ENCODE measurements at regions not wholly inside any gene's neighbourhood (a gene's known extent, or its start where the extent isn't known, plus 50 kb on each side); places are given as distances from the start of the nearest gene placed in this dataset.
"Not testable (repeated sequence)": the region's sequence is repeated elsewhere in the genome, so short reads cannot be mapped to it uniquely, and the experiment has no call there.

DNA sequence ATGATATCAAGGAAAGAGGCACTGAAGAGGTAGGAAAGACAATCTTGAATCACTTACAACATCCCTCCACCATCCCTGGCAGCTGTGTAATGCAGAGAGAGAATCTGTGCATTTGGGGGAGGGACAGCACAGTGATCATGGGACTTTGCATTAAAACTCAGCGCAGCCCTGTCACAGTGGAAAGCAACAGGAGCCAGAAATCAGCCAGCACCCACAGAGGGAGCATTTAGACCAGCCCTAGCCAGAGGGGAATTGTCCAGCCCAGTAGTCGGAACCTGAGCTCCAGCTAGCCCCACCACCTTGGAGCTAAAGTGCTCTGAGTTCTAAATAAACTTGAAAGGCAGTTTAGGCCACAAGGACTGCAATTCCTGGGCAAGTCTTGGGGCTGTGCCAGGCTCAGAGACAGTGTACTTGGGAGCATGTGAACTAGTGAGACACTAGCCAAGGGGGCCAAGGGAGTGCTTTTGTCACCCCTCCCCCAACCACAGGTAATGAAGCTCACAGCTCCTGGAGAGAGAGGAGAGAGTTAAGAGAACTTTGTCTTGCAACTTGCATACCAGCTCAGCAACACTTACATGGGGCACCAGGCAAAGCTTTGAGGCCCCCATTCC lies 83.9 kb upstream of the FAM241A start:
- DNase-seq = no peak

DNA sequence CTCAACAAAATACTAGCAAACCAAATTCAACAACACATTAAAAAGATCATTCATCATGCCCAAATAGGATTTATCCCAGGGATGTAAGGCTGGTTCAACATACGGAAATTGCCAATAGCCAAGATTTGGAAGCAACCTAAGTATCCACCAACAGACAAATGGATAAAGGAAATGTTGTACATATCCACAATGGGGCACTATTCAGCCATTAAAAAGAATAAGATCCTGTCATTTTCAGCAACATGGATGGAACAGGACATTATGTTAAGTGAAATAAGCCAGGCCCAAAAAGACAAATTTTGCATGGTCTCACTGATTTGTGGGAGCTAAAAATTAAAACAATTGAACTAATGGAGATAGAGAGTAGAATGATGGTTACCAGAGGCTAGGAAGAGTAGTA lies 82.0 kb upstream of the FAM241A start:
- DNase-seq = no peak

DNA sequence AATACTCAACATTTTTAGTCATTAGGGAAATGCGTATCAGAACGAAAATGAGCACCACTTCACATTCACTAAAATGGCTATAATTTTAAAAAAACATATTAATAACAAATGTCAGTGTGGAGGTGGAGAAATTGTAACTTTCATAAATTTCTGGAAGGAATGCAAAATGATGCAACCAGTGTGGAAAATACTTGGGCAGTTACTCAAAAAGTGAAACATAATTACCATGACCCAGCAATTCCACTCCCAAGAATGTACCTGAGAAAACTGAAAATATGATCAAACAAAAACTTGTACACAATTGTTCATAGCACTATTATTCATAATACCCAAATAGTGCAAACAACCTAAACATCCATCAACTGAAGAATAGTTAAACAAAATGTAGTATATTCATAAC lies 76.1 kb upstream of the FAM241A start:
- DNase-seq = no peak

DNA sequence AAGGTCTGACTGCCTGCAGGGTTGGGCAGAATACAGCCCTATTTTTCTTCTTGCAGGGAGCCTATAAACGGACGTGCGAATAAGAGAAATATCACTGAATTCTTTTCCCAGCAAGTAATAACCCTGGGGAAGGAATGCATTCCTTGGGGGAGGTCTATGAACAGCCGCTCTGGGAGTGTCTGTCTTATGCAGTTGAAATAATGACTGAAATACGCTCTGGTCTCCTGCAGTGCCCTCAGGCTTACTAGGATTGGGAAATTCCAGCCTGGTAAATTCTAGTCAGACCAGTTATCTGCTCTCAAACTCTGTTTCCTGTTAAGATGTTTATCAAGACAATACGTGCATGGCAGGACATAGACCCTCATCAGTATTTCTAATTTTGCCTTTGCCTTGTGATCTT lies 72.1 kb upstream of the FAM241A start:
- no peak for DNase-seq

DNA sequence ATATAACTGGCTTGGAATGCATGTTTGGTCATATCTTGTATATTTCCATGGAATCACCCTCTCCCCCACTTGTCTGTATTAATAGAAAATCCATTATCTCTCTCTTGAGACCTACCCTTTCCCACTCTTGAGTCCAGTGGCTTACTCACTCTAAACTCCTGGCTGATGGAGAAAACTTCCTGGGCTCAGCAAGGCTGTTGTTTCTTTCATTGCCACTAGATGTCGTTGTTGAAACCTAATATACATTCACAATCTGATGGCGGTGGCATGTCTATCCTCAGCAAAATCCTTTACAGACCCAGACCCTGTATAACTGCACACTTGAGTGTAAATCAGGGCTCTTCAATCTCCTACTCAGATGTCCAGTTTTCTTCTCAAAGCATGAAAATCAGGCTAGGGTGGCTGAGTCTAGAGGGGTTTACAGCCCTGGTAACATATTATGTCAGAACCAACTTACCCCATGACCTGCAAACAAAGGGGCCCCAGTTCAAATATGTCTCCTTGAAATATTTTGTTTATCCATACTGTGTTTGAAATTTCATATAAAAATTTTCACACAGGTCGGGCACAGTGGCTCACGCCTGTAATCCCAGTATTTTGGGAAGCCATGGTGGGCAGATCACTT lies 70.0 kb upstream of the FAM241A start:
- DNase-seq = no peak

DNA sequence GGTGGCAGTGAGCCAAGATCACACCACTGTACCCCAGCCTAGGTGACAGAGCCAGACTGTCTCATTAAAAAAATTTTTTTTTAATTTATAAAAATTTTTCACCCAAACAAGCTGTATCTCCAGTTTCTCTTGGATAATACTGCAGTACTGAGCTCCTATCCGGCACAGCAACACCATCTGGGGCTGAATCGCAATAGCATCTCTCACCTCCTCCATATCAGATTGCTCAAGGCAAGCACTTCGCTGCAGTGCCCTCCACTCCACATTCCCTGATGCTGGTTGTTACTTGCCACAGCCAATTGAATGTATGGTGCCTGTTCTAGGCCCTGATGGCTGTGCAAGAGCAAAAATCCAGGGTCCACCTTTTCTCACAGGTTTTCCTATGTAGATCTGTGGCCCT lies 69.3 kb upstream of the FAM241A start:
- DNase-seq = no peak

DNA sequence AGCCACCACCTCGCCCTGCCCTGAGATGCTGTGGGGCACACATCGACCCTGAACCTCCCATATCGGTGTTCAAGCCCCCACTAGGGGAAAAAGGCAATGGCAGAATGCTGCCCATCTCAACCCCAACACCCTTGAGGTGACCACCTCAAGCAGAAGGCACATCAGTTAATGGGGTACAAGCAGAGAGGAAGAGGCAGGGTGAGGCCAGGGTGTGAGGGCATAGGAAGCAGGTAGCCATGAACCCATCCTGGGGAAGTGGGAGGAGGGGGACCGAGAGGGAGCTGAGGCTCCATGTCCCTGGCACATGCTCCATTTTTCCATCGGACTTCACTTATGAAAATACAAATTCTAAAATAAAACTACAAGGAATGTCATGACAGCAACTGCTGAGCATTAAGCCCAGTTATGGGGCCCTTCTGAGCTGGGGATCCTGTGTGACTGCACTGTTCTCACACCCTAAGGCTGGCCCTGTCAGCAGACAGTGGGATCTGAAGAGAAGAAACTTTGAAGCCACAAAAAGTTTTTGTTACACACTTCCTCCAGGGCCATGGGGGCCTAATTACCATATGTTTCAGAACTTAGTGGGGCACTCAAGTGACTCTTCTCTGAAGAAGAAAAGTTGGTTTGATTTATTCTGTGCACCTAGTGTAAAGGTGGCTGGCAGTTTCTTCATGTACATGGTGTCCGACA lies 68.2 kb upstream of the FAM241A start:
- no peak for DNase-seq

DNA sequence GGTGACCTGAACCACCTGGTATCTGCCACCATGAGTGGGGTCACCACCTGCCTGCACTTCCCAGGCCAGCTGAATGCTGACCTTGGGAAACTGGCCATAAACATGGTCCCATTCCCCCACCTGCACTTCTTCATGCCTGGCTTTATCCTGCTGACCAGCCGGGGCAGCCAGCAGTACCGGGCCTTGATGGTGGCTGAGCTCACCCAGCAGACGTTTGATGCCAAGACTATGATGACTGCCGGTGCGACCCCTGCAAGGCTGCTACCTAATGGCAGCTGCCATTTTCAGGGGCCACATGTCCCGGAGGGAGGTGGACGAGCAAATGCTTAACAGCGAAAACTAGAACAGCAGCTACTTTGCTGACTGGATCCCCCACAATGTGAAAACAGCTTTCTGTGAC lies 67.5 kb upstream of the FAM241A start:
- DNase-seq = no peak

DNA sequence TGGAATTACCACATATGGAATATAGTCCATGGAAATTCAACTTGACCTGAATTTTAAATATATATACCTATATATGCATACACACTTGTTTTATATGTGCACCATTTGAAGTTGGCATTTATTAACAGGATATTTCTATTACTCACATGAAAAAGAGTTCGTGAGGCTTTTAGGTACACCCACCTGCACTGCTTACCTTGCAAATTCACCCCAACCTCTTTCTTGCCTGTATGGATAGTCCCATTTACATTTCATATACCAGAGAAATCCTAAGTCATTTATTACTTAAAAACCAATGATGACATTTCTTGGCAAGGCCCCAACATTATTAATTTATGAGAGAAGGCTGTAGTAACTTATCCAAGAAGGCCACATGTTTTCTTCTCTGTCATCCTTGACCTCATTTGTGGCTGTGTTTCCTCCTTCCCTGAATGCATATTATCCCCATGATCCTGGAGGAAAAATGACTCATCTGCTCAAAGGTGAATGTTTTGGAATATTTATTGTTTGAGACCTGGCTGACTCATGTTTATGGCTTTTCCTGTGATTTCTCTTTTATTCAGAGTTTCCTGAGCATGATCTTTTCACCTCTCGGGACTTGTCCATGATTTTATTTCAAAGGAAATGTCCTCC lies 62.2 kb upstream of the FAM241A start:
- no peak for DNase-seq

DNA sequence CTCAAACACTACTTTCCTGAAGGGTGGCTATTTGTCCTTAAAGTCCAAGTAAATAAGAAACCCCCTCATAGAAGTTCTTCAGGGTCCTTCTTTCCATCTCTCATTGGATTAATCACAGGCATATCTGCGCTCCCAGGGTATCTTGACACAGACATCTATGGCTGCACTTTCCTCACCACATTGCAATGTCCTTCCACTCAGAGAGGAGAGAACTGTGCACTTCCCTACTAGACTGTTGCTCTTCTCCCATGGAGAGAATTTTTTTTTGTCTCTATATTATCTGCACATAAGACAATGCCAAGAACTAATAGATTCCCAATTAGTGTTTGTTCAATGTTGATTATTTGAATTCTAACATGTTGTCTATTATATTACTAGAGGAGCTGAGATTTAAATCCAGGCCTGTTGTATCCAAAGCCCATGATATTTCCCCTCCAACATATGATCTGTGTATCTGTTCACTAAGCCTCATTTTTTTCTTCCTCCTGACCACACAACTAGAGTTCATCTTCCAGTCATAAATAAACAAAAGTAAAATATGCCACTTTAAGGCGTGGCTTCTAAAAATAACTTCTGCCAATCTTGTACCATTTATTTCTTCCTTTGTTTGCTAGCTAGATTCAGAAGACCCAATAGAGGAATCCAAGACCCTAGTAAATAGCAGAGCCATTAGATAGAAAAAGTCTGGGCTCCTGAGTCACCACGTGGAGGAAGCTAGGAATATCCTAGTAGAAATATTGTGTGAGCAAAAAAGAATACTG lies 61.5 kb upstream of the FAM241A start:
- no peak for DNase-seq

DNA sequence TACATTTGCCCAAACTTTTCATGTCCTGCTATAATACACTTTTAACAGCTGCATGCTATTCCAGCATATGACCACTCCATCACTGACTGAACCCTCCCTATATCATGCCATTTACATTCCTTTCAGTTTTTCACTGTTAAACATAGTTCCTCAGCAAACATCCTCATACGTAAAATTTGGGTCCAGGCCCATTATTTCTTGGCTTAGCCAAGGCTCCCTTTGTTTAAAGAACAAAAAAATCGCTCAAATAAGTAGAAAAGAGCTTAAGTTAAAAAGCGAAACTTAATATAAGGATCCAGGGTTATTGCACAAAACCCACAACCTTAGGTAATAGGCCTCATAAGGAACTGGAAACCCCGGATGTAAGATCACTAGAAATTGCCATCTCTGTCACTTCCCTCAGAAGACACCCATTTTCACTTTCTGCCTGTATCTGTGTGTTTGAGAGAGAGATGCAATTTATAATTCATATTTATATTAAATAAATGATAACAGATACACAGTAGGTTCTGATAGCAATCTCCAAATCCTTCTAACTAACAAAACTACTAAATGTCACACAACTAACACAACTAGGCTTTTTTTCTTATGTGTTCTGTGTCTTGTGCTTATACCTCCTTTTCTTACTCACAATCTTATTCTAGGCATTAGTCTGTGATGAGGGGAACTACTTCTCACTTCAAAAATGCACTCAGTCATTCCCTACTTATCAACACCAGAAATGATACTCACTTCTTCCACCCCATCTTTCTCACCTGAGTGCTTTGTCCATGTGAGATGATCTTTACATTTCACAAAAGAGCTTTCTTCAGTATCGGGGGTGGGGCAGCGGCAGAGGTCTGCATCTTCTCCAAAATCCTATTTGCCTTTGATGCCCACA lies 59.9 kb upstream of the FAM241A start:
- DNase-seq = no peak

DNA sequence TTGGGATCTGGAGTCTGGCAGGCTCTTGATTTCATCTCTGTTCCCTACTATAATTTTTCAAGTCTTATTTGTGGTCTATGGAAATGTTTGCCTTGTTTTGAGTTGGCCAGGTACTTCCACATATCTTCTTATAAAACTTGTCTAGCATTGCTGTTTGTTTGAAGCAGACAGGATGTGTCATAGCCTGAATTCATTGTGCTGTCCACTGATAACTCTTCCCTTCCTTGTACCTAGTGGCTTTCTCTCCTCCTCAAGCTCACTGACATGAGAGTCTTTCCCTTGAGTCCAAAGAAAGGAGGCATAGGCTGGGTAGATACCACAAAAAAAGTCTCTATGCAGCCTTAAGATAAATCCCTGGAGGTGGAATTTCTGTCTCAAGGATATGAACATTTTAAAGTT lies 59.2 kb upstream of the FAM241A start:
- DNase-seq = no peak

DNA sequence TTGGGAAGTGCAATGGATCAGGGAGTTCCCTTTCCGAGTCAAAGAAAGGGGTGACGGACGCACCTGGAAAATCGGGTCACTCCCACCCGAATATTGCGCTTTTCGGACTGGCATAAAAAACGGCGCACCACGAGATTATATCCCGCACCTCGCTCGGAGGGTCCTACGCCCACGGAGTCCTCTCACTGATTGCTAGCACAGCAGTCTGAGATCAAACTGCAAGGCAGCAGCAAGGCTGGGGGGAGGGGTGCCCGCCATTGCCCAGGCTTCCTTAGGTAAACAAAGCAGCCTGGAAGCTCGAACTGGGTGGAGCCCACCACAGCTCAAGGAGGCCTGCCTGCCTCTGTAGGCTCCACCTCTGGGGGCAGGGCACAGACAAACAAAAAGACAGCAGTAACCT lies 58.6 kb upstream of the FAM241A start:
- not testable (repeated sequence) for DNase-seq

DNA sequence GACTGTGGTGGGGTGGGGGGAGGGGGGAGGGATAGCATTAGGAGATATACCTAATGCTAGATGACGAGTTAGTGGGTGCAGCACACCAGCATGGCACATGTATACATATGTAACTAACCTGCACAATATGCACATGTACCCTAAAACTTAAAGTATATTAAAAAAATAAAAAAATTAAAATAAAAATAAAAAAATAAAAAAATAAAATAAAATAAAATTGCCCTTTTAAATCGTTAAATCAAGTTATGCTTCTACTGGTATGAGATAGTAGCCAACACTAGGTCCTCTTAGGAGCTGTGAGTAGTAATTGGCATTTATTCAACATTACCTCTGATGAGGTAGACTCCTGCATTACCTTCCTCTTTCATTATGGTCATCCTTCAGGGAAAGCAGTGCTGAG lies 52.9 kb upstream of the FAM241A start:
- DNase-seq = not testable (repeated sequence)

DNA sequence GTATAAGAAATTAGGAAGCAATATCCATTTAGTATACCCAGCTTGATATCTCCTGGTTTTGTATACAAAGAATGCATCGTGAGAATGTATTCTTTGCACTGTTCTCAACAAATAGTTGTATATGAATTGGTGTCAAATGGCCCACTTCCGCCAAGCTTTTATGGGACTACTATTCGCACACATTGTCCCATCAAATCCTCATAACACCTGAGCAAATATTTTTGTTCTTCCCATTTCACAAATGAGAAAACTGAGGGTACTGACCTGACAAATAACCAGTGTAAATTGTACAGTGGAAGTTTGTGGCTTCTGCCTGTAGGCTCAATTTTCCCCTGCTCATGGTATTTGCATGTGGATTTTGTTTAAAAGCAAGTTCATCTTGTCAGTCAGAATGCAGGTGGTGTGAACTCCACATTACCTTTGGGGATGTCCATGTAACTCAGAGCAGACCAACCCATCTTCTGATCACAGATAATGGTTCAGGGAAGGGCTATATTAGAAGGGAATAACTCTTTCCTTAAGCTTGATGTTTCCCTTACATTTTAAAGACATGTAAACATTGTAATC lies 51.5 kb upstream of the FAM241A start:
- no peak for DNase-seq

DNA sequence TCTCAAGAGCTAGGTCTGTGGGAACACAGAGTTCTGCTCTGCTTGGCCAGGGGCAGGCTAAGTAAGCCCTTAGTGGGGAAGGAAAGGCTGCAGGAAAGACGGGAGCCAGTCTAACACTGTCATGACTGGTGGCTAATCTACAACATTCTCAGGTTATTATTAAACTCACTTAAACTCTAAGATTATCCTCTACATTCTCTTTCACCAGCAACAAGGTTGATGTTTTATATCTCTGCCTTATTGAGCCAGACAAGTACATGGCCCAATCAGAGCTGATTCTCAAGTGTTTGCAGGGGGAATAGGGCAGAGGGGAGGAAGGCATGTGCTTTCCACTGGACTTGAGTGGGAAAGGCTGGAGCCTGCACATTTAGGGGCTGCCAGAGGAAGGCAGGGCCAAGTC lies 50.9 kb upstream of the FAM241A start:
- no peak for DNase-seq
